A549 (cell line): ENCODE measurements at regions not wholly inside any gene's neighbourhood (a gene's known extent, or its start where the extent isn't known, plus 50 kb on each side); places are given as distances from the start of the nearest gene placed in this dataset.

Experiments used
- HOXB13 ChIP-seq: fragments of 250-450 bp; sonication (Bioruptor Pico); IDR thresholded peaks from 2 replicates; pipeline ENCODE4 v1.5.0; 2020; ENCODE audit warnings: low read depth, mild to moderate bottlenecking, moderate library complexity
- KDM1A ChIP-seq: fragments of 200-600 bp; sonication (generic); IDR thresholded peaks from 2 replicates; pipeline ENCODE4 v1.6.1; 2016; ENCODE audit warnings: low read depth, mild to moderate bottlenecking
- SMC3 ChIP-seq: fragments of >200 bp; sonication (Bioruptor Twin); formaldehyde crosslinking; IDR thresholded peaks from 3 replicates; pipeline ENCODE4 v1.6.1; 2018; ENCODE audit warnings: inconsistent platforms
- TF ChIP-seq, protein P1 (sequence below): fragments of >200 bp; sonication (Bioruptor Twin); formaldehyde crosslinking; IDR thresholded peaks from 3 replicates; pipeline ENCODE4 v1.5.1; 2016
- TF ChIP-seq, protein P2 (sequence below): fragments of 250-450 bp; sonication (Bioruptor Pico); IDR thresholded peaks from 2 replicates; pipeline ENCODE4 v1.5.0; 2021; ENCODE audit warnings: mild to moderate bottlenecking, moderate library complexity, borderline replicate concordance

DNA sequence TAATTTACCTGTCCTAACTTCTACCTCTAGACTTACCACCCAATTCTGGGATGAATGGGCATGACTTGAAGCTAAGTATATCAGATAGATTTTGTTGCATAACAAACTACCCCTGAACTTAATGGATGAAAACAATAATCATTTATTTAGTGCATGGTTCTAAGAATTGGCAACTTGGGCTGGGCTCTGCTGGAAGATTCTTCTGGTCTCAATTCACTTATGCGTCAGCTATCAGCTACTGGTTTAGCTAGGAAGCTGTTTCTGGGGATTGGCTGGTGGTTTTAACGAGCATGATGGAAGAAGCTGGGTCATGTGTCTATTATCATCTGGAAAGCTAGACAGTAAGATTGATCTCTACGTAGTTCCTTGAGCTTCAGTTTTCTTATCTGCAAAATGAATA is 77.3 kb upstream of the LMCD1 start:
- TF ChIP-seq, protein P1, sequence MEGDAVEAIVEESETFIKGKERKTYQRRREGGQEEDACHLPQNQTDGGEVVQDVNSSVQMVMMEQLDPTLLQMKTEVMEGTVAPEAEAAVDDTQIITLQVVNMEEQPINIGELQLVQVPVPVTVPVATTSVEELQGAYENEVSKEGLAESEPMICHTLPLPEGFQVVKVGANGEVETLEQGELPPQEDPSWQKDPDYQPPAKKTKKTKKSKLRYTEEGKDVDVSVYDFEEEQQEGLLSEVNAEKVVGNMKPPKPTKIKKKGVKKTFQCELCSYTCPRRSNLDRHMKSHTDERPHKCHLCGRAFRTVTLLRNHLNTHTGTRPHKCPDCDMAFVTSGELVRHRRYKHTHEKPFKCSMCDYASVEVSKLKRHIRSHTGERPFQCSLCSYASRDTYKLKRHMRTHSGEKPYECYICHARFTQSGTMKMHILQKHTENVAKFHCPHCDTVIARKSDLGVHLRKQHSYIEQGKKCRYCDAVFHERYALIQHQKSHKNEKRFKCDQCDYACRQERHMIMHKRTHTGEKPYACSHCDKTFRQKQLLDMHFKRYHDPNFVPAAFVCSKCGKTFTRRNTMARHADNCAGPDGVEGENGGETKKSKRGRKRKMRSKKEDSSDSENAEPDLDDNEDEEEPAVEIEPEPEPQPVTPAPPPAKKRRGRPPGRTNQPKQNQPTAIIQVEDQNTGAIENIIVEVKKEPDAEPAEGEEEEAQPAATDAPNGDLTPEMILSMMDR = no peak
- TF ChIP-seq, protein P2, sequence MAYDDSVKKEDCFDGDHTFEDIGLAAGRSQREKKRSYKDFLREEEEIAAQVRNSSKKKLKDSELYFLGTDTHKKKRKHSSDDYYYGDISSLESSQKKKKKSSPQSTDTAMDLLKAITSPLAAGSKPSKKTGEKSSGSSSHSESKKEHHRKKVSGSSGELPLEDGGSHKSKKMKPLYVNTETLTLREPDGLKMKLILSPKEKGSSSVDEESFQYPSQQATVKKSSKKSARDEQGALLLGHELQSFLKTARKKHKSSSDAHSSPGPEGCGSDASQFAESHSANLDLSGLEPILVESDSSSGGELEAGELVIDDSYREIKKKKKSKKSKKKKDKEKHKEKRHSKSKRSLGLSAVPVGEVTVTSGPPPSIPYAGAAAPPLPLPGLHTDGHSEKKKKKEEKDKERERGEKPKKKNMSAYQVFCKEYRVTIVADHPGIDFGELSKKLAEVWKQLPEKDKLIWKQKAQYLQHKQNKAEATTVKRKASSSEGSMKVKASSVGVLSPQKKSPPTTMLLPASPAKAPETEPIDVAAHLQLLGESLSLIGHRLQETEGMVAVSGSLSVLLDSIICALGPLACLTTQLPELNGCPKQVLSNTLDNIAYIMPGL = no peak
- TF ChIP-seq HOXB13 (CRISPR knock-in tag) (no peak), SMC3 (no peak), KDM1A (no peak)
